Hematopoietic multipotent progenitor cell treated with erythropoietin and hydrocortisone succinate and interleukin-3 and kit ligand, for 15 days (in vitro differentiated cells): ENCODE measurements at regions not wholly inside any gene's neighbourhood (a gene's known extent, or its start where the extent isn't known, plus 50 kb on each side); places are given as distances from the start of the nearest gene placed in this dataset.

ENCODE experiments used
- DNase-seq: peaks from one replicate; pipeline ENCODE4 v3.0.0-alpha.2; 2015; ENCODE audit warnings: low spot score

DNA sequence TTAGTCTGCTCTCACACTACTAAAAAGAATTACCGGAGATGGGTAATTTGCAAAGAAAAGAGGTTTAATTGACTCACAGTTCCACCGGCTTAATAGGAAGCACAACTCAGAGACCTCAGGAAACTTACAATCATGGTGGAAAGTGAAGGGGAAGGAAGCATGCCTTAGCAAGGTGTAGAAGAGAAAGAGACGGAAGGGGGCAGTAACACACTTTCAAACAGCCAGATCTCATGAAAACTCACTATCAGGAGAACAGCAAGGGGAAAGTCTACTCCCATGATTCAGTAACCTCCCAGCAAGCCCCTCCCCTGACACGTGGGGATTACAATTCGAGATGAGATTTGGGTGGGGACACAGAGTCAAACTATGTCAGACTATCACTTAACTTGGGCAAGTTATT, 236.6 kb upstream of the ANO3 start:
- DNase-seq = no peak

DNA sequence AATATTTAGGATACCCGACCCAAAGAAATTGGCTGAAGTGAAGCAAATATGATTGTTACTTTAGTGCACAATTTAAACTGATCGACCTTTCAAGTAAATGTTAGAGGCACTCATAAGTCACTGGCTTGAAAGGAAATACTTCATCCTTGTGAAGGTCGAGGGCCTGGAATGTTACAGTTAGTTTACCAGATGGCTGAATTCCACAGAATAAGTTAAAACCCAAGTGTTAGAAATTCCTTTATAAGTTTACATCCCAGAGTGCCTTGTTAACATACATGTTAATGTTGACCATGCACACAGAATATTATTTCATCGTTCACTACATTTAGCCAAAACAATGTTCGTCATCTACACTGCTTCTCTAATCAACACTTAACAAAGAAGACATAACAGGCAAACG, 235.5 kb upstream of the ANO3 start:
- no peak for DNase-seq

DNA sequence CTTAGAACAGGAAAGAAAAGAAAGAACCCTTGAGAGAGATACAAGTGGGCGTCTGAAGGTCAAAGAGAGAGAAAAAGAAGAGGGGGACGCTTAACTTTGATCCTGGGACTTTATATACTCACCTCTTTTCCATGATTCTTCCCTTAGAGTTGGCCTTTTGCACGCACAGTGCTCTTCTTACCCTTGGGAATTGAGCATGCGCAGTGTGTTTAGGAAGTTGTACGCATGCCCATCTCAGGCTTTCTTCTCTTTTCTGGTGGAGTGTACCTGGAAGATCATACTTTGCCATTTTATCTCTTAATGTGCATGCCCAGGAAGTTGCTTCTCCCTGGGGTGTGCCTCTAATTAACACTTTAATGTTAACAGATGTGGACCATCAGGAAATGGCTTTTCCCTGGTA, 229.6 kb upstream of the ANO3 start:
- DNase-seq = no peak

DNA sequence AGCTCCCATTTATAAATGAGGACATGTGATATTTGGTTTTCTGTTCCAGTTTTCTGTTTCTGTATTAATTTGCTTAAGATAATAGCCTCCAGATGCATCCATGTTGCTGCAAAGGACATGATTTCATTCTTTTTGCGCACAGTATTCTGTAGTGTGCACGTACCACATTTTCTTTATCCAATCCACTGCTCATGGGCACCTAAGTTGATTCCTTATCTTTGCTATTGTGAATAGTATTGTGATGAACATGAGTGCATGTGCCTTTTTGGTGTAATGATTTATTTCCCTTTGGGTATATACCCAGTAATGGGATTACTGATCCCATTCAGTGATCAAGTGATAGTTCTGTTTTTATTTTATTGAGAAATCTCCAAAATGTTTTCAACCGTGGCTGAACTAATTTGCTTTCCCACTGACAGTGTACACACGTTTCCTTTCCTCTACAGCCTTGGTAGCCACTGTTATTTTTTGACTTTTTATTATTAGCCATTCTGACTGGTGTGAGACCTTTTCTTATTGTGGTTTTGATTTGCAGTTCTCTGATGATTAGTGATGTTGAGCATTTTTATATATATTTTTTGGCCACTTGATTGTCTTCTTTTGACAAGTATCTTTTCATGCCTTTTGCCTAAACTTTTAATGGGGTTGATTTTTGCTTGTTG, 226.0 kb upstream of the ANO3 start:
- DNase-seq = no peak

DNA sequence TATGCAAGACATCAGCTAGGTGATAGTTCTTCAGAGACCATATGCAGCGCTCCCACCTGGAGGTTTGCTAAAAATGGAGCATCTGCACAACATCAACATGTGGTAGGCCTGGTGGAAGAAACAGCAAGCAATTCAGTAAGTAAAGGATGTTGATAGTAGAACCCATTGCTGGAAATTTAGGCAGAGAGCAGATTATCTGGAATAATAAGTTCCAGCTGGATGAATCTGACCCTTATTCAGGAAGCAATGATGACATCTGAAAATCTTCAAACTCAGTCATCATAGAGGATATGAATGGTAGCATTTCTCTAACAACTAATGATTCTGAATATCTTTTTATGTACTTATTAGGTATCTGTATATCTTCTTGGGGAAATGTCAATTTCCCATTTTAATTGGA, 225.2 kb upstream of the ANO3 start:
- DNase-seq = no peak

DNA sequence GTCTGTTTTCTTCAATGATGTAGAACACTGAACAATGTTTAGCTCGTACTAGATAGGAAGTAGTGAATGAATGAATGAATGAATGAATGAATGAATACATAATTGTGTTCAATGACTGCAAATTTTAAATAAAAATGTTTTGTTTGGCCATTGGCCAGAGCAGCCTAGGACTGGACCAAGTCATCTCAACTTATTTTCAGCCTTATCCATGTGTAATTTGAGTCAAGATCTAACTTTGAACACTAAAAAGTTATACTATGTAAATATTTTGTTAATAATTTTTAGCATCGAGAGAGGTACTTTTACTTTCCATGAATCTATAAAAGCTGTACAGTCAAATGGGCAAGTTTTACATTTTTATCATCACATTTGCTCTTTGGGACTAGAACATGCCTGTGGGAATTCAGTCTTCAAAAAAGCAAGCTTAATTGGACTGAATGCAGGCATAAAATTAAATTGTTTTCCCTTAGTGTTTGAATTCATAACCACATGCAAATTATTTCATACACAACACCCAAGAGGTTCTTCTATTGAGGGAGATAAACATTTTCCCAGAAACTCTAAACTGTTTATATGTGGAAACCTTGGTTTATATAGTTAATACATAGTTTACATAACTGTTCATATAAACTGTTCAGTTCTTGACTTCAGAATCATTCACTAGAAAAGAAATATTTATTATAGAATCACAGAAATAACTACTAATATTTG, 222.1 kb upstream of the ANO3 start:
- no peak for DNase-seq

DNA sequence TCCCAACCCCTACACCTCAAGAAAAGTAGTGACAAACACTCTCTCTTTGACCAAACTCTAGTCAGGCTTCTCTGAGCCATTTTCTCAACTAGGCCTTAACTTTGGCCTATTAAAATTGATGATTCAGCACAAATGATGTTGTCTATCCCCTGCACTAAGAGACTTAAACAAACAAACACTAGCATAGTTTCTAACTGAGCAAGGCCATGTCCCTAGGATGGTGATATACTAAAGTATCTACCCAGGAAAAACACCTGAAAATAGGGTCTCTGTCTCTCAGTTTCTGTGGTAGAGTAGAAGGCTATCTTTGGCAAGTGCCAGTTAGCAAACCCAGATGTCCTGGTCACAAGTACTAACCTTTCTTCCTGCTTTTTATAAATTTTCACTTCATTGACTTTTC, 219.7 kb upstream of the ANO3 start:
- DNase-seq = no peak

DNA sequence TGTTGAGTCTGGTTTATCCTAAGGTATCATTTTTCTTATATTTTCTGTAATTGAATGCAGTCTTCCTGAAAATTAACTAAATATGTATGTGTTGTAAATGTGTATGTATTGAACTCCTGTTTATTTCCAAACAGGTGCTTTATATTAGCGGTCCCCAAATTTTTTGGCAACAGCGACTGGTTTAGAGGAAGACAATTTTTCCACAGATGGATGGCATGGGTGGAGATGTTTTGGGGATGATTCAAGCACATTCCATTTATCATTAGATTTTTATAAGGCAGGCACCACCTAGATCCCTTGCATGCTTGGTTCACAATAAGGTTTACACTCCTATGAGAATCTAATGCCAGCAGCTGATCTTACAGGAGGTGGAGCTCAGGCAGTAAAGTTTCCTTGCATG, 210.5 kb upstream of the ANO3 start:
- DNase-seq = no peak

DNA sequence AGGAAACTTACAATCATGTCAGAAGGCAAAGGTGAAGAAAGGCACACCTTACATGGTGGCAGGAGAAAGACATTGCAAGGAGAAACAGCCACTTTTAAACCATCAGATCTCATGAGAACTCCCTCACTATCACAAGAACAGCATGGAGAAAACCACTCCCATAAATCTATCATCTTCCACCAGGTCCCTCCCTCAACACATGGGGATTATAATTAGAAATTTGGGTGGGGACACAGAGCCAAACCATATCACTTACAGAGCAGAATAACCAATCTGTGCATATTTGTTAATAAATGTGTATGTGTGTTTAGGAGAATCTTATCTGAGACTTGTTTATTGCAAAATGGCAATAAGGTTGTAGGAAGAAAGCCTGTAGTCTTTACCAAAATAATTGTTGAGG, 205.2 kb upstream of the ANO3 start:
- no peak for DNase-seq

DNA sequence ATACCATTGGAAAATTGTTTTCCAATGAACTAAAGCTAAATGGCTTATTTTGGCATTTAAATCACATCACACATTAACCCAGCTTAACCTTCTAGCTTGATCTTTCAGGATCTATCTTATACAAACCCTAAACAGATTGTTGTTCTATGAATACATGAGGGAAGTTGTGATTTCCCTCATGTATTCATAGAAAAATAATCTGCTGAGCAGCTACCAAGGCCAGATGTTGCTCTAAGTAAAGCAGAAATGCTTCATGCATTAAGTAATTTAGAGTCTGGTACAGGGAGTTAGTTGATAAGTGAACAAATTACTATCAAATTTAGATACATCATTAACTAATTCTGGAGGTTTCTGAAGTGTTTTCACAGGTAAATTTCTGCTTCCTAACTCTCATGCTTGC, 204.6 kb upstream of the ANO3 start:
- DNase-seq = no peak

DNA sequence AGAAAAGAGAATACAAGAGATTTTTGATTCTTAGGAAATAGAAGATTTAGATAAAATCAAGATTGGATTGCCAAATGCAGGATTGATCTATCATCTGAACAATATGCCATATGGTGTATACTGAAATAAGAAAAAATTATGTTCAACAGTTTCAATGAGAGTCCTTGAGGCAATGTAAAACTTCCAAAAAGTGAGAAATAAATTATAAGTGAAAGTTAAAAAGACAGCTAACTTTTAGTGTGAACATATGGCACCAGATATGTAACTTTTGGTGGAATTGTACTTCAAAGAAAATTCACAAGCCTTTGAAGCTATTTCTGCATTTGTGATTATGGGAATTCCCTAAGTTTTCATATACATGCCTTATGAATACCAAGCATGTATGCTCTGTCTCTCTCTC, 200.5 kb upstream of the ANO3 start:
- DNase-seq = no peak

DNA sequence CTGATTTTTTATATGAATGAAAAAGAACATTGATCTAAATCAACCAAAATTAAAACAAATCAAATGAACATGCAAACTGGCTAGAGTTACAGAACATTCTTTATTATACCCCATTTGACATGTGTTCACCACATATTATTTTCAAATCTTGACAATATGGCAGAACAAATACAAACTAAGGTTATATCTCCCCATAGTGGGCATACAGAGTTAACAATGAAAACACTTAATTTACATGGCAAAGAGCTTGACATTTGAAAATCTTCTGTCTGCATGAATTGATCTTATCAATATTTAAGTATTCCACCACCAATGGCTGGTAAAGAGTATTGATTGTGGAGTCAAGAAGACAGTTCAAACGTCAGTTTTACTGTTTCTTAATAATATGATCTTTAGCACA, 197.9 kb upstream of the ANO3 start:
- no peak for DNase-seq

DNA sequence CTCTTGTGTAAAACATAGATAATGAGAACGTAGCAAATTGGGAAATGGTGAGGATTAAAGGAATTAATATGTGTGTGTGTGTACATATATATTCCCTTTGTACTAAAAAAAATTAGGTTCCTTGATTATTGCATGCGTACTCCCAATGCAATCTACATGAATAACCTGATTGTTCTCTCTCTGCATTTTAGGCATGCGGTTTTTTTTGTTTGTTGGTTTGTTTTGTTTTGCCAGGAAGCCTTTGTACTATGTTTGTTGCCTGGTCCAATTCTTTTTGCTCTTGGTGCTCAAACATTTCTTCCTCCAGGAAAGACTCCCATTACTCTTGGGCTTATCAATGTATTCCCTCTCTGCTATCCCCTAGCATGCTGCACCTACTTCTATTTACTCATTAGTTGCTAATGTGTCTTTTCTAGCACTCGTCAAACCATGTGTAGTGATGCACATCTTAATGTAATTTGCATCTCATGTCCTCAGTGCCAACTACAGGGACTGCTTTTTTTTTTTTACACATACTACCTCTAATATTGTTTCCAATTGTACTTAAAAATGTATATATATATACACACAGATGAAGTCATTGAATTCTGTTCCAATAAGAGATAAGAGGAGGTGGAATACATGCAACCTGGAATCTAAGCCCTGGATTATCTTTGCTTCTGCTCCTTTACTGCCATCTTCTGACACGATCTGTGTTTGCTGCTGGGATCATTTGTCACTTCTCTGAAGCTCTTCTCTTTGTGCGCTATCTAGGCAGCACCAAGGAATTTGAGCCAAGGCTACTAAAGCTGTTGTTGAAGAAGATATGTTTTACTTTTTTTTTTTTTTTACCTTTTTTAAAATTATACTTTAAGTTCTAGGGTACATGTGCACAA, 197.2 kb upstream of the ANO3 start:
- no peak for DNase-seq

DNA sequence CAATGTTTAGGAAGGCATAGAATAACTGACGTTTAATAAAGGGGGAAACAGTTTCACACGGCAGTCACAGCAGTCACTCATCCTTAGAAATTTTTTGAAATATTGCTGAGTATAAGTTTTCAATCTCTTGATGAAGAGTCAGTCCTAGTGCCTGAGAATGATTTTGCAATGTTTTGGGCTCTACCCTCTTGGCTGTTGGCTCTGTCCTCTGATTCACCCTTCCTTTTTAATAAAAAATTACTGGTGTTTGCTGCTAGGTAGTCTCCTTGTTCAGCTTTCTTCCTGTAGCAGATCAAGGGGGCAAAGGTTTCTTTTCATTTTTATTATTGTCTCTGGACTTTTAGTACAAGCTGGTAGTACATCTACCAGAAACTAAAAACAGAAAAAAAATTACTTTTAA, 194.3 kb upstream of the ANO3 start:
- no peak for DNase-seq

DNA sequence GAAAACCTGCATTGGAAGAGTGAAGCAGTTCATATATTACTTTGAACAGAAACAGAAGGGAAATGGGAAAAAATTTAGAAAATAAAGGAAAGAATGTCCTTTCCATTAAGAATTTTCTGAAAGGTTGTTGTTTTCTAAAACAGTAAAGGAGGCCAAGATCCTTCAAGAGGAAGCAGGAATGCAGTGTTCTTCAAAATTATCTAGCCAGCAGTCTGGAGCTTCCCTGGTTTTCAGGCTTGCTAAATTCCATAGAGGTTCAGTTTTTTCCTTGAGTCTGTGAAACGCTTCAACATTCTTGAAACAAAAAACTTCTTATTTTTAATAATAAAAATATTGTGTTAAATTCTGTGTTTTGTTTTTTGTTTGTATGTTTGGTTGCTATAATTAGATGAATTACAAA, 189.0 kb upstream of the ANO3 start:
- no peak for DNase-seq

DNA sequence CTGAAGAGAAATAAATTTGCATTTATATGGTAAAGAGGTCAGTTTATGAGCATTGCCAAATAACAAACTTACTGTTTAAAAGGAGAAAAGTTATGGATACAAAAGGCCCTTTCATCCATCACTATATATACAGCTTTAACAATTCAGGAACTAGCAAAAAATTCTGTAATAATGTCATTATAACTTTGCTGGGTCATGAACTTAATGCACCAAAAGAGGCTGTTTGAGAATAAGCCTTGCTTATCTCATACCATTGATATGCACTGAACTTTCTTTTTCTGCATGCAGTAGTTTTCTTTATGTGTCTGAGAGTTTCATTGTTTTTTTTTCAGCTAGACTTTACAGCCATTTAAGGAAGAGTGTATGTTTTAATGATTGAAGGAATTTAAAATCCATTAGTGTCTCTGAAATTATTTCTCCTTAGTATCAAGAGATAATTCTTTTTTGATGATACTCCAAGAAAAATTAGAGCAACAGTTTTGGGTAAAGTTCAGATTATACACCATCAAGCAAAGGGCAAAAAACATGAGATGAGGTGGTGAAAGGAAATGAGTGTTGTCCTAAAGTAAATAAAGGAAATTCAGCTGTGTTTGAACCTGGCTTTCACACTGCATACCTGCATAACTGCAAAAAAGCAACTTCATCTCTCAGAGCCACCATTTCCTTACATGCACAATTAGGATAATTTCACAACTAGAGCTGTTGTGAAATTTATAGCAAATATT, 188.2 kb upstream of the ANO3 start:
- no peak for DNase-seq

DNA sequence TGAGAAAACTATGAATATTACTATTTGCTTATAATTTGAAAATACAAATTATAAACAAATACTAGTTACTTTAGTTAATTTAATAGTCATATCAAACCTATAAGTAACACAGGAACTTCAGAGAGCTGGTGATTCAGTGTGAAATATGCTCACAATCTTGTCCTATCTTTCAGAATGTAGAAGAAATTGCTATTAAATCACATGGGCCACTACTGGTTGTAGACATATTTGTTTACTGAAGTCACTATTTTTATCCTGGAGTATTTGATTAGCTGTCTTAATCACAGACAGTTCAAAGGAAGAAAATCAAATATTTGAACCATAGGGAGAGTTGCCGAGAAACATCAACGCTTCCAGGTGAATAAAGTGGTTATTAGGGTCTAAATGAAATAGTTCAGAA, 187.6 kb upstream of the ANO3 start:
- DNase-seq = no peak

DNA sequence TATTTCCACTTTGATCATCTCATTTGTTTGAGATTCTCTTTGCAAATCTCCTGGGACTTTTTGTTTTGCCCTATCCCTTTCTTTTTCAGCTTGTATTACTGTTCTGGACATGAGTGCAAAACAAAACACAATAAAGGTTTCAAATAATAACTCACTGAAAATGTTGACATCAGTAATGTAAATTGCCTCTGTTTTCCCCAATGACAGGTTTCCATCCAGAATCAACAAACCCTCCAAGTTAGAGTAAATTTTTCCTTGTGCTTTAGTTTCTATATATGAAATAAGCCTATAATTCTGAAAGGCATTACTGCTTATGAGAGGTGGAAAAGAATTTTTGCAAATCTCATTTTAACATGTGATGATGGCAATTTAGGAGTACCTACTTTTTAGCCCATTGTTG, 187.0 kb upstream of the ANO3 start:
- no peak for DNase-seq

DNA sequence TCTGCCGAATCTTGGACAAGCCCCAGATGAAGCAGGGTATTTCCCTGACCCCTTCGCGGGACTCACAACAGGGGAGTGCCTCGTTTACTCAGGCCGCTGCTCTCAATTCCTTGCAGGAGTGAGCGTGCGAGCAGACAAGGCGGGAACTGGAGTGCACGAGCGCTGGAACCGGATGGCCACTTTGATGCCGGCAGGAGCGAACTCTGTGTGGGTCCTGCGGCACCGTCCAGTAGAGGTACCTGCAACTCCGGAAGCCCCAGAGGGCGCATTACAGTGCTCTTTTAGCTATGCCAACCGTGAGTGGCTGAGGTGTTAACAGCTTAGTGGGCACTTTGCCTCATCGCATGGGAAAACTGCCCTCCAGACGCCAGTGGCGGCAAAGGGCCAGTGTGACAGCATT, 182.3 kb upstream of the ANO3 start:
- DNase-seq = no peak

DNA sequence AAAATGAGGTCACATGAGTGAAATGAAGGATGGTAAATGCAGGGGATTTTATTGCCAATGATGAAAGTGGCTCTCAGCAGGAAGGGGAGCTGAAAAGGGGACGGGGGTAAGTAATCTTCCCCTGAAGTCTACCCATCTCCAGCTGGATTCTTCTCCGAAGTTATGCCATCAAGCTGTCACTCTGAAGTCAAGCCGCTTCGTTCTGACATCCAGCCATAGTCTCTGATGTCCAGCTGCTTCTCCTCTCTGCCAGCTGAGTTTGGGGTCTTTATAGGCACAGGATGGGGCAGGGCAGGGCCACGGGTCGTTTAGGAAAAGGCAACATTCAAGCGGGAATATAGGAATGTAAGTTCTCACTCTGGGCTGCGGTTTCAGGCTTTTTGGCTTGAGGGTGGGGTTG, 181.9 kb upstream of the ANO3 start:
- no peak for DNase-seq

DNA sequence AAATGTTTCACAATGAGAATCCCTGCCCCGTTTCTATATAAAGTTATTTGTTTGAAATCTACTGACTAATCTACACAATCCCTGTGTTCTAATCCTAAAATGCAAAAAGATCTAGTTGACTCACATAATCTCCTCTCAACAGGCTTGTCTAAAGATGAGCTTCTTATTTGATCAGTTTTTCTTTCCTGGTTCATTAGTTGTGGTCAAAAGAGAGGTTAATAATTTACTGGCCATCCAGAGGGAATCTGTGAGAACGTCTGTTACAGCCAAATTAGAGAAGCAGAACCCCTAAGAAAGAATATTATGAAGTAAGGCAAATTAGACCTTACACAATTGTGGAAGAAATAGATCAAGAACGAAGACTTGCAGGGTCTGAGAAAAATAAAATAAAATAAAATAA, 173.7 kb upstream of the ANO3 start:
- no peak for DNase-seq

DNA sequence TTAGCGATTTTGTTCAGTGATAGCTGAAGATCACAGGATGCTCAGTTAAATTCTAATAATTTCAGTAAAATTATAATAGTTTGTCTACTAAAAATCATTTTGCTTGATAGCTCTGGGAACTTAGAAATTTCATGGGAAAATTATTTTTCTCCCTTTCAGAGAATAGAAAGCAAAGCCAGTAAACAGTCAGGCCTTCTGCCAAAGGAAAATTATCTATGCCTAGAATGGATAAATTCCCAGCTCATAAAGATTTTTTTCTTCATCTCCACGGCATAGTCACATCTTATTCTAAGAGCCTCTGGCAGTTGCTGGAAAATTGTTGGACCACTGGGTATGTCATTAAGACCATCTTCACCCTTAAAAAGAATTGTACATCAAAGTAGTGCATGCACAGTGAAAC, 169.6 kb upstream of the ANO3 start:
- DNase-seq = no peak

DNA sequence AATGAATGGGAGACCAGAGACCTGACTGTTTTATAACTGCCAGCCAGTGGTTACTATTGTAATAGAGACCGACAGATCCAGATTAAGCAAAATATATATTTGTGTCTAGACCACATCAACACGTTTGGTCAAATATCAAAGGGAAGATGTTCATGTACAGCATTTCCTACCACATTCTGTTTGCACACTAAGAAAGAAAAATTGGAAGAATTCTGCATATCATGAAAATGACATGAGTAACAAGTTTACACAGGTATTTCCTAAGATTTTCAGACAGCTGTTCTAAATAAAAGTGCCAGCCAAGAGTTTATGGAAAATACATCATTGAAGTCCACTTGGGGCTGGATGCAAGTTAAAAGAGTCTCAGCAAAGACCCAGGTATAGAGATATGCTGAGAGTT, 145.5 kb upstream of the ANO3 start:
- no peak for DNase-seq
